ENCODE measurements at regions not wholly inside any gene's neighbourhood (a gene's known extent, or its start where the extent isn't known, plus 50 kb on each side); places are given as distances from the start of the nearest gene placed in this dataset.
"Not testable (repeated sequence)": the region's sequence is repeated elsewhere in the genome, so short reads cannot be mapped to it uniquely, and the experiment has no call there.

DNA sequence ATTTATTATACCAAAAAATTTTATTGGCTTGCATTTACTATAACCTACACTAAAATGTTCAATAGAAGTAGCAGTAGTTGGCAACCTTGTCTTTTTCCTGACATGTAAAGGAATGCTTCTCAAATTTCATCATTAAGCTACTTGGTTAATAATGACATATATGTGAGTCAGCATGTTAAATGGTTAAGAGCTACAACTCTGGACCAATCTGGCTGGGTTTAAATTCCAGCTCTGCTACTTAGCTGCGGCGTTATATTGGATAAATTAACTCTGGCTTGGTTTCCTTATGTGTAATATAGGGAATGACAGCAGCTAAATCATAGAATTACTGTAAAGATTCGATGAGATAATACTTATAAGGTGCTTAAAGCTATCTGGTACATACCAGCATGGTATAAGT is 53.7 kb upstream of the OTOGL start:
- intact Hi-C loops (cut with DNase I): no loop called here
- no peak for DNase-seq (ENCODE audit: low spot score)
- ATAC-seq: no peak

DNA sequence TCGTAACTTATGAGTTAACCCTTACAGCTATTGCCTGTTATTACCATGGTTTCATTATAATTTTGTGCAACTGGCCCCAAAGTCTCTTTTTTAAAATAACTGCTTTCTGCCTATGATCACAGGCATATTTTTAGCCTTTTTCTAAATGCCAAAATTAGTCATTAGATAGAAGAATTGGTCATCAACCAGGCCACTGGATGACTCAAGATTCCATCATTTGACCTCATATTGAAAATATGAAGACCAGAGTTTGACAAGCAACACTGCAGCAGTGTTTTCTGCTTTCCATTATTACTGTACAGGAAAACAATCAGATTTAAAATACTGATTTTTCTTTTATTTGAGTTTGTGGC is 54.7 kb upstream of the OTOGL start:
- DNase-seq (ENCODE audit: low spot score) (no peak), ATAC-seq (no peak)
- intact Hi-C loops (cut with DNase I): no loop called here

DNA sequence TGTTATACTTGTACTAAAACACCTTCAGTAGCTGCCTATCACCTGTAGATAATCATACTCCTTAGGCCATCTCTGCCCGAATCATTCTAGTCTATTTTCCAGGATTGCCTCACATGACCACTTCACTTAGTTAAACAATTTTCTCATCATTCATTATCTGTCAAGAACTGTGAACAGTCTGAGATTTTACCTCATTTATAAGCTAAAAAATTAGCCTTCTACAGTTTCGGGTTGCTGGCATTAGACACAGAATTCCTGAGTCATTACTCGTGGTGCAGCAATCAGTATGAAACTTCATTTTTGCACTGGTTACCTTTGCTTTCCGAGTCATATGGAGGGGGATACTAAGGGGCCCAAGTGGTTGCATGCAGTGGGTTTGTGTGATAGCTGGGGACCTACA is 57.6 kb upstream of the OTOGL start:
- intact Hi-C loops (cut with DNase I): no loop called here
- DNase-seq (ENCODE audit: low spot score) (no peak), ATAC-seq (no peak)

- intact Hi-C loops (cut with DNase I): no loop called here
- no peak for ATAC-seq
- DNase-seq (ENCODE audit: low spot score): no peak
Observed at GRCh38 chr12:80041071-80041470, 58.3 kb upstream of the OTOGL start.

DNA sequence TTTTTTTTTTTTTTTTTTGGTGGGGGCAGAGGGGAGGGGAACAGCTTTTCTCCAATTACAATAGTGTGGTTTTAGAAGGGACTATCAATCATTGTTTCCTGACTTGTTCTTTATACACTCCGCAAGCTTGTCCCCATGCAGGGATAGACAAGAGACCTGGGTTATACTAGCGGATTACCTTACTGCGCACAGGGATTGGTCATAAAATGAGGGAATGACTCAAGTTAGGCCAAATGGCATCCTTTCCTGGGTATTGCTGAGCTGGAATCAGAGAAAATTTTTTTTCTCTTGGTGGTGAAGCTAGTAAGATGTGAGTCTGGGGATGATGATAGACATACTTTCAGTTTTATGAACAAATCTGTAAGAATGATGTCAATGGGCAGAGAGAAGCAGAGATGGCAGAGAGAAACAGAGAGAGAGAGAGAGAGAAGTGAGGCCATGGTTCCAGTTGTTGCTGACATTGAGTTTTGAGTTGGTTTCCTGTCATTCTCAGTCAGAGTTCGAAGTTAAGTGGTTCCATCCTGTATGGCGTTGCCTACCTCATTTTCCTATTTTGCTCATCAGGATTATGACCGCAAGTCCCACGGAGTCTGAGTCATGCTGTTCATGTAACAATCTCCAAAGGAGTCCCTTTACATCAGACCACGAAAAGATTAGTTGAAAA is 59.1 kb upstream of the OTOGL start:
- no peak for ATAC-seq
- intact Hi-C loops (cut with DNase I): no loop called here
- no peak for DNase-seq (ENCODE audit: low spot score)

GRCh38 chr12:80038062-80038560 is 61.2 kb upstream of the OTOGL start:
- no peak for DNase-seq (ENCODE audit: low spot score)
- intact Hi-C loops (cut with DNase I): no loop called here
- ATAC-seq: no peak

DNA sequence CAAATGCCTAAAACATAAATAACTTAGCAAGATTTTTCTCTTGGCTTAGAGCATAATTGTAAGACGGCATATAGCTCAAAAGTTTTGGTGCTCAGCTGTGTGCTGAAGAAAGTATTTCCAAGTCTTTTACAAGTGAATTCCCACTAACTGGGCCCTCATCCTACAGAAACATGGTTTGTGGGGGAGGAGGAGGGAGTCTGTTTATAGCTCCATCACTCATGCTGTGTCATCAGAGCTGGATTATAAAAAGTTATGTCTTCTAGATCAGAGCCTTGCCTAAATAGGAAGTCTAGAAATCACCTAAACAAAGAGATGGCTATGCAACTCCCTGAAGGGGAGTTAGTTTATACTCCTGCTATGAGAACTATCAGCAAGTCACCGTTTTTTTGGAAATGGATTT is 65.9 kb upstream of the OTOGL start:
- intact Hi-C loops (cut with DNase I): no loop called here

DNA sequence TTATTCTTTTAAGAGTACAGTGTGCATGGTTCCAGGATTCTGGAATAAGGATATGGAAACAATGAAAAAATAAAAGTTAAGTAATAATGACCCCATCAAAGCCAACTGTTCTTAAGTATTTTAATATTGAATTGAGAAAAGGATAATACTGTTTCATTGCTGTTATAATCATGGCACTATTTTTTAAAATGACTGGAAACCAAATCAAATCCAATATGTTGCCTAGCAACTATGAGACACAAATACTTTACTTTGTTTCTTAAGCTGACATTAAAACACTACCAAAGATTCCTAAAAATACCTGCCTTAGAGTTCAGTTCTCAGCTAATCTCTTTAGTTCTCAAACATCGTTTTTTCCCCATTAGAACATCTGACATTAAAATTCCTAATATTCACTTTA is 66.4 kb upstream of the OTOGL start:
- intact Hi-C loops (cut with DNase I): no loop called here
- DNase-seq (ENCODE audit: low spot score) (no peak), ATAC-seq (no peak)

More for the DNA sequence above, 65.9 kb upstream of the OTOGL start:
- no peak for DNase-seq (ENCODE audit: low spot score)
- peak; percentile 62 for ATAC-seq

DNA sequence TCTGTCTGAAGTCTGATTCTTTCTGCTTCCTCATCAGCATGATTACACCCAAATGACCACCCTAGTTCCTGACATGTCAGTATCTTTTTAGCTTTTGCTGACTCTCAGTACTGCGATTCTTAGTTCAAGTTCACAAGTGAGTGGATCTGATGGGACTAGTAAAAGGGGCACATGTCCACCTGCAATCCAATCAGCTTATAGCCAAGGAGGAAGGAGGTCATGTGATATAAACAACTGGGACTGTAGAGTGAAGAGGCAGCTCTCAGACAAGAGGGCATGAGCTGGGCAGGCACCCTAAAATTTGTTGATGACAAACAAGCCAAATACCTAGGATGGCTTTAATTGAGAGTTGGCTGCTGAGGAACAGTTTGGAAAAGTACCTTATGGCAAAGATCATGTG is 68.1 kb upstream of the OTOGL start:
- ATAC-seq: no peak
- DNase-seq (ENCODE audit: low spot score): no peak
- intact Hi-C loops (cut with DNase I): no loop called here

- intact Hi-C loops (cut with DNase I): no loop called here
- ATAC-seq (no peak), DNase-seq (ENCODE audit: low spot score) (no peak)
Observed at GRCh38 chr12:80025638-80026037, 73.7 kb upstream of the OTOGL start.

- intact Hi-C loops (cut with DNase I): no loop called here
- DNase-seq (ENCODE audit: low spot score): no peak
- no peak for ATAC-seq
Observed at GRCh38 chr12:80019691-80020090, 79.6 kb upstream of the OTOGL start.

DNA sequence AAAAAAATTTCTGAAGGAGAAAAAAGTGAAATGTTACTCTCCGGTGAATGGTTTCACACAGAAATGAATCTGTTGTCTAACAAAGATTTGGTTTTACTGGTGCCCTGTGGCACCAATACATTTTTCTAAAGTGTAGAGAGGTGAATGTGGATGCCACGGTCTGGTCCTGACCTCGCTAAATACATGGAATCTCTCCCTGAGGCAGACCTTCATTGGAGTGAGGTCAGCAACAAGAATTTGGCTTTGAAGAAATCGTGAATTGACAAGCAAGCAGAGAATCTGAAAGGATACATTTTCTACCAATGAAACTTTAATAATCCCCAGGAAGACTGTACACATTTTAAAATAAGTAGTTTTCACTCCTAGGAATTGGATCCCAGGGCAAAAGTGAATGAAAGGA is 81.2 kb upstream of the OTOGL start:
- ATAC-seq: no peak
- no peak for DNase-seq (ENCODE audit: low spot score)
- intact Hi-C loops (cut with DNase I): no loop called here

DNA sequence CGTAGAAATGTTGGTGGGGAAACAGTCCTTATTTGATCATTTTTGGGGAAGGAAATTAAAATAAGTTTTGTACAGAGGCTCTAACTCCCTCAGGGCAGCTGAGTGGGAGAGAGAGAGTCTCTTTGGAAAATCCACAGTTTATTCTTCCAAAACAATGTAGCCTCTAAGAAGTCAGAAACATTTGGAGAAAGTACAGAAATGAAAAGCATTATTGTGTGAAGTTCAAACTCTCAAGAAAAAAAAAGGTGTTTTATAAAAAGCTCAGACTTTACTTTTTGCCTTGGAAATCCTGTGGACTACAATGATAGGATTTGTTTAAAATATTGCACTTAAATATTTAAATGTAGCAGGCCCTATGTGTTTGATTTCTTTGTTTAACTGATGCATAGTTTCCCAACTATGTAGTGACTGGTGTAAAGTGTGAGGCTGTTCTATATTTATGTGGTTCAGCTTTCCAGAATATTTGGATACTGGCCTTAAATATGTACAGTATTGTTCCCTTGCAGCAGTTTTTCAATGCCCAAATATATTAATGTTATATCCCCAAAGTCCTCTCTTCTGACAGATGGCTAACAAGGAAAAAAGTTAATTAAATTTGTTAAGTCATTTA is 82.0 kb upstream of the OTOGL start:
- DNase-seq (ENCODE audit: low spot score) (no peak), ATAC-seq (no peak)
- intact Hi-C loops (cut with DNase I): no loop called here

DNA sequence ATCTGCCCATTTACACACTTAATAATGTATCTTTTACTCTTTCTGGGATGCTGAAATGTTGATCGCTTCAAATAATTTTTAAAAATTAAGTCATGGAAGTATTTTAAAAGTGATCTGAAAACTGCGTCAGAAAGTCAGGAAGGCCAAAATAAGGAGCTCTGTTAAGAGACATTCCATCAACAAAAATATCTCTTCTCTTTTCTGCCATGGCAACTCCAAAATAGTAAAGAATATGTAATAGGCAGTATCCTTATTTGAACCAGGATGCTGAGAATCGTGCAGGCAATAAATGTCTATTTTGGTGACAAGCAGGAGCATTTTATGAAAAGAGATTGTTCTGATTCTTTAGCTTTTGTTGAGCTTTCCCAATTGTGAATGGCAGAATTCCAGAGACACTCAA is 81.8 kb upstream of the PPP1R12A start:
- intact Hi-C loops (cut with DNase I): no loop called here
- DNase-seq (ENCODE audit: low spot score) (no peak), ATAC-seq (no peak)

DNA sequence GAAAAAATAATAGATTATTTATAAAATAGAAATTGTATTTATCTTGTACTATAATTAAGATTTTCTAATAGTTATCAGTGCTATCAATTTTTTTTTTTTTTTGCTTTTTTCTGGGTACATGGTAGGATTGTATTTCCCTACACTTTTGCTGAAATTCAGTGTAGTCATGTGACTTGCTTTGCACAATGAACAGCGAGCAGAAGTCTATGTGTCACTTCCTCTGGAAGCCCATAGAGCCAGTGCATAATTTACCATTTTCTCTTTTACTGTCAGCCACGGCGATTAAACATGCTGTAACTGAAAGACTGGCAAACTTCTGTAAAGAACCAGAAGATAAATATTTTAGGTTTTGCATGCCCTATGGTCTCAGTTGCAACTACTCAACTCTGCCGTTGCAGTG is 80.8 kb upstream of the PPP1R12A start:
- DNase-seq (ENCODE audit: low spot score): no peak
- ATAC-seq: no peak
- intact Hi-C loops (cut with DNase I): no loop called here

GRCh38 chr12:80003744-80004143 is 68.8 kb upstream of the PPP1R12A start:
- DNase-seq (ENCODE audit: low spot score); intact Hi-C loops (cut with DNase I); ATAC-seq: not testable (repeated sequence)

- DNase-seq (ENCODE audit: low spot score): no peak
- no peak for ATAC-seq
- intact Hi-C loops (cut with DNase I): no loop called here
Observed at GRCh38 chr12:80001562-80001961, 66.7 kb upstream of the PPP1R12A start.

GRCh38 chr12:80000831-80001230 is 65.9 kb upstream of the PPP1R12A start:
- intact Hi-C loops (cut with DNase I): no loop called here
- ATAC-seq (no peak), DNase-seq (ENCODE audit: low spot score) (no peak)

GRCh38 chr12:79998554-79998953 is 63.7 kb upstream of the PPP1R12A start:
- no peak for DNase-seq (ENCODE audit: low spot score)
- ATAC-seq: no peak
- intact Hi-C loops (cut with DNase I): no loop called here

DNA sequence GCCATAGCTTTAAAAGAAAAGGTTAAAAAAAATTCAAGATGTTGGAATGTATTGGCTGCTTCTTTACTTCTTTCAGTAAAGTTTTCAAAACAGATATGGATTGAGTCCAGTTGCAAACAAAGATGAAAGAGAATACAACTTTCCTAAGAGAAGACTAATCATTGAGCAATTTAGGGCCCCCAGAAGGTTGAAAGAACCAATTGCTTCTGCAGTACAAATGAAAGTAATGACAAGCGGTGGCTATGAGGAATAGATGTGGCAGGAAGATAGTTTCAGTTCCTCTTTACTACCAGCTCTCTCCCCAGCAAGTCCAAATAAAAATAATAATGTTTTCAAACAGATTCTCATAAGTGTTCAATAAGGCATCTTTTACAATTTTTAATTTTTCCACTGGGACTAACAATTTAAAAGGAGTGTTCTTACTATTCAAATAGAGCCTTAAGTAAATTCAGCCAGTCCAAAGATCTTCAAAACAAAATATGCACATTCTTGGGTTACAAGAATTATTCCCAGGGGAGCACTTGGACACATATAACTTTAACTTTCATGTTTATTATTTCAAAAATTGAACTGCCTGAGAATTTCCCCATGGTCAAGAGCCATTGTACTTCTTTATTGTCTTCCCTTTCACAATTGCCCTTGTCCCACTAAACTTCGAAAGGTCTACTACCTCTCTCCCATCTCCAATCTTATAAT is 62.3 kb upstream of the PPP1R12A start:
- DNase-seq (ENCODE audit: low spot score) (no peak), ATAC-seq (peak; percentile 73)
- intact Hi-C loops (cut with DNase I): no loop called here
